ENCODE measurements at regions not wholly inside any gene's neighbourhood (a gene's known extent, or its start where the extent isn't known, plus 50 kb on each side); places are given as distances from the start of the nearest gene placed in this dataset.

GRCh38 chr3:150220041-150220440 lies 188.1 kb upstream of the TSC22D2 start:
- TF ChIP-seq REST (IDR thresholded peaks at IDR 0.05; ENCODE audit: insufficient read depth in 1 of 2, low read depth in 2 of 2, low read length in 2 of 2), result no peak
- no peak for TF ChIP-seq FOXP2 (optimal IDR thresholded peaks at IDR 0.05; ENCODE audit: borderline replicate concordance, extremely low read depth, extremely low read length, insufficient read depth)
- no peak for TF ChIP-seq TAF1 (IDR thresholded peaks at IDR 0.05; ENCODE audit: borderline replicate concordance, insufficient read depth, low read length)
- TF ChIP-seq POLR2AphosphoS5 (IDR thresholded peaks at IDR 0.05; ENCODE audit: low read depth, low read length), result no peak
- no peak for TF ChIP-seq SIN3A (IDR thresholded peaks at IDR 0.05; ENCODE audit: borderline replicate concordance, insufficient read depth, low read length)

GRCh38 chr3:150218841-150219240 lies 189.3 kb upstream of the TSC22D2 start:
- TF ChIP-seq POLR2AphosphoS5 (IDR thresholded peaks at IDR 0.05; ENCODE audit: low read depth, low read length) (no peak), TAF1 (IDR thresholded peaks at IDR 0.05; ENCODE audit: borderline replicate concordance, insufficient read depth, low read length) (no peak), REST (IDR thresholded peaks at IDR 0.05; ENCODE audit: insufficient read depth in 1 of 2, low read depth in 2 of 2, low read length in 2 of 2) (no peak), SIN3A (IDR thresholded peaks at IDR 0.05; ENCODE audit: borderline replicate concordance, insufficient read depth, low read length) (no peak), FOXP2 (optimal IDR thresholded peaks at IDR 0.05; ENCODE audit: borderline replicate concordance, extremely low read depth, extremely low read length, insufficient read depth) (no peak)

GRCh38 chr3:150218236-150218635 lies 189.9 kb upstream of the TSC22D2 start:
- TF ChIP-seq TAF1 (IDR thresholded peaks at IDR 0.05; ENCODE audit: borderline replicate concordance, insufficient read depth, low read length) (no peak), FOXP2 (optimal IDR thresholded peaks at IDR 0.05; ENCODE audit: borderline replicate concordance, extremely low read depth, extremely low read length, insufficient read depth) (no peak), REST (IDR thresholded peaks at IDR 0.05; ENCODE audit: insufficient read depth in 1 of 2, low read depth in 2 of 2, low read length in 2 of 2) (no peak), SIN3A (IDR thresholded peaks at IDR 0.05; ENCODE audit: borderline replicate concordance, insufficient read depth, low read length) (no peak), POLR2AphosphoS5 (IDR thresholded peaks at IDR 0.05; ENCODE audit: low read depth, low read length) (no peak)

GRCh38 chr3:150217691-150218090 lies 190.4 kb upstream of the TSC22D2 start:
- TF ChIP-seq REST (IDR thresholded peaks at IDR 0.05; ENCODE audit: insufficient read depth in 1 of 2, low read depth in 2 of 2, low read length in 2 of 2) (no peak), SIN3A (IDR thresholded peaks at IDR 0.05; ENCODE audit: borderline replicate concordance, insufficient read depth, low read length) (no peak)

GRCh38 chr3:150216866-150217600 lies 191.1 kb upstream of the TSC22D2 start:
- no peak for TF ChIP-seq FOXP2 (optimal IDR thresholded peaks at IDR 0.05; ENCODE audit: borderline replicate concordance, extremely low read depth, extremely low read length, insufficient read depth)
- no peak for TF ChIP-seq TAF1 (IDR thresholded peaks at IDR 0.05; ENCODE audit: borderline replicate concordance, insufficient read depth, low read length)
- no peak for TF ChIP-seq POLR2AphosphoS5 (IDR thresholded peaks at IDR 0.05; ENCODE audit: low read depth, low read length)
- no peak for TF ChIP-seq REST (IDR thresholded peaks at IDR 0.05; ENCODE audit: insufficient read depth in 1 of 2, low read depth in 2 of 2, low read length in 2 of 2)
- TF ChIP-seq SIN3A (IDR thresholded peaks at IDR 0.05; ENCODE audit: borderline replicate concordance, insufficient read depth, low read length), result no peak

All from PFSK-1 (cell line).